ENCODE measurements at regions not wholly inside any gene's neighbourhood (a gene's known extent, or its start where the extent isn't known, plus 50 kb on each side); places are given as distances from the start of the nearest gene placed in this dataset.
"Not testable (repeated sequence)": the region's sequence is repeated elsewhere in the genome, so short reads cannot be mapped to it uniquely, and the experiment has no call there.

DNA sequence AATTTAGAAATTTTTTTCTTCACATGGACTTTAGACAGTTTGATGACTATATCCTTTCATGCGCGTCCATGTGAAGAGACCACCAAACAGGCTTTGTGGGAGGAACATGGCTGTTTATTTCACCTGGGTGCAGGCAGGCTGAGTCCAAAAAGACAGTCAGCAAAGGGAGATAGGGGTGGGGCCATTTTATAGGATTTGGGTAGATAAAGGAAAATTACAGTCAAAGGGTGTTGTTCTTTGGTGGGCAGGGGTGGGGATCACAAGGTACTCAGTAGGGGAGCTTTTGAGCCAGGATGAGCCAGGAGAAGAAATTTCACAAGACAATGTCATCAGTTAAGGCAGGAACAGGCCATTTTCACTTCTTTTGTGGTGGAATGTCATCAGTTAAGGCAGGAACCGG is 781.5 kb upstream of the SGO1 start:
- TF ChIP-seq, protein P1, sequence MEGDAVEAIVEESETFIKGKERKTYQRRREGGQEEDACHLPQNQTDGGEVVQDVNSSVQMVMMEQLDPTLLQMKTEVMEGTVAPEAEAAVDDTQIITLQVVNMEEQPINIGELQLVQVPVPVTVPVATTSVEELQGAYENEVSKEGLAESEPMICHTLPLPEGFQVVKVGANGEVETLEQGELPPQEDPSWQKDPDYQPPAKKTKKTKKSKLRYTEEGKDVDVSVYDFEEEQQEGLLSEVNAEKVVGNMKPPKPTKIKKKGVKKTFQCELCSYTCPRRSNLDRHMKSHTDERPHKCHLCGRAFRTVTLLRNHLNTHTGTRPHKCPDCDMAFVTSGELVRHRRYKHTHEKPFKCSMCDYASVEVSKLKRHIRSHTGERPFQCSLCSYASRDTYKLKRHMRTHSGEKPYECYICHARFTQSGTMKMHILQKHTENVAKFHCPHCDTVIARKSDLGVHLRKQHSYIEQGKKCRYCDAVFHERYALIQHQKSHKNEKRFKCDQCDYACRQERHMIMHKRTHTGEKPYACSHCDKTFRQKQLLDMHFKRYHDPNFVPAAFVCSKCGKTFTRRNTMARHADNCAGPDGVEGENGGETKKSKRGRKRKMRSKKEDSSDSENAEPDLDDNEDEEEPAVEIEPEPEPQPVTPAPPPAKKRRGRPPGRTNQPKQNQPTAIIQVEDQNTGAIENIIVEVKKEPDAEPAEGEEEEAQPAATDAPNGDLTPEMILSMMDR (conservative IDR thresholded peaks at IDR 0.05) = not testable (repeated sequence)
- not testable (repeated sequence) for TF ChIP-seq ZFX (IDR thresholded peaks at IDR 0.05)

All from C4-2B (cell line).